NCI-H1417 treated with DMSO at 0.1 percent for 48 hours (cell line): ENCODE measurements at regions not wholly inside any gene's neighbourhood (a gene's known extent, or its start where the extent isn't known, plus 50 kb on each side); places are given as distances from the start of the nearest gene placed in this dataset.
"Not testable (repeated sequence)": the region's sequence is repeated elsewhere in the genome, so short reads cannot be mapped to it uniquely, and the experiment has no call there.

Experiments used
- DNase-seq: peaks from one replicate; lab custom pipeline; 2025; lab: John Stamatoyannopoulos, UW

DNA sequence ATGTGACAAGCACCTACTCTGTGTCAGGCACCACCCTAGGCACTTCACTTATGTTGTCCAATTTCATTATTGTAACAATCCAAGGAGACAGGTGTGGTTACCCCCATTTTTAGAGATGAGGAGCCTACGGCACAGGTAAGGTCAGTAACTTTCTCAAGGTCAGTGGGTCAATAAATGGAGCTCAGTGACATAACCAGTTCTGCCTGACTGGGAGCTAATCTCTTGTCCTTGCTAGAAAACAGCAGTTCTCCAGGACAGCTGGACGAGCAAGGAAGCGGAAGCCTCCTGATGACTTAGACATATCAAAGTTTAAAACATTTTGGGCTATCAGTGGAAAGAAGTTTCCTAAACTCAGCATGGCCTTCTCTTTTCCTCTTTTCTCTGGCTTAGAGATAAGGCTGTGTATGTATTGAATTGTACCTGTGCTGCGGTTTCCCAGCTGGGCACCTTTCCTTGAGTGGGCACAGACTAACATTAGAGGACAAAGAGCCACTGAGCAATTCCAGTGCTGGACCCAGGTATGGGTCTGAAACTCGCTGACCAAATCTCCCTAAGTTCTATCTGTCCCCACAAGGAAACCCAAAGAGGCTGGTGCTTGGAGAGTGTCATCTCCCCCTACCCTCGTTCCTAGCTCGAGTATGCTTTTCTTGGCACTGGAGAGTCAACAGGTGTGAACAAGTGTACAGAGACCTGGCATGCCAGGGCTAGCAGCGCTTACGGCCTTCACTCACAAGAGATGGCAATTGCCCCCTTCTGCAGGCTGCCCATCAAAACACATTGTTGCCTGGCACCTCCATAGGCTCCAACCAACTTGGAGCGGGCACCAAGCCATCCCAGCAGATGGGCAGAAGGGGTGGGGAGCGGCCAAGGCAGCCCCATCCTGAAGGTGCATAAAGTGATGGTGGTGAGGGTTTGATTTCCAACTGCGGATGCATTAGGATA, 456.1 kb upstream of the PROX1 start:
- DNase-seq: no peak

DNA sequence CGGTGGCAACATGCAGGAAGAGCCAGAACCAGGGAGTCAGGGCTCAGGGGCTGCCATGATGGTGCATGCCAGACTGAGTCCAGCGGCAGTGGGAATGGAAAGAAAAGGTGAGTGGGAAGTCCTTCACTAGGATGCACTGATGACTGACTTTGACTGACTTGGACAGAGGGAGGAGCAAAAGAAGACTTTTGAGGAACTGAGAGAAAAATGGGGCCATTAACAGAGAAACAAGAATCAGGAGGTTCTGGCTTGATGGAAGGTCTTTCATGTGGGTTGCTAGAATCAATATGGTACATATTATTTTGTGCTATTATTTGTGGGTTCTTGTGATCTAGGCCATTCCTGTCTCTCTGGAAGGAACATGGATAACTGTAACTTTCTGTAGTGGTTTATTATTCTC, 454.6 kb upstream of the PROX1 start:
- no peak for DNase-seq

- no peak for DNase-seq
Observed at GRCh38 chr1:213535679-213536078, 452.1 kb upstream of the PROX1 start.

GRCh38 chr1:213538251-213538650, 449.5 kb upstream of the PROX1 start:
- DNase-seq: no peak

DNA sequence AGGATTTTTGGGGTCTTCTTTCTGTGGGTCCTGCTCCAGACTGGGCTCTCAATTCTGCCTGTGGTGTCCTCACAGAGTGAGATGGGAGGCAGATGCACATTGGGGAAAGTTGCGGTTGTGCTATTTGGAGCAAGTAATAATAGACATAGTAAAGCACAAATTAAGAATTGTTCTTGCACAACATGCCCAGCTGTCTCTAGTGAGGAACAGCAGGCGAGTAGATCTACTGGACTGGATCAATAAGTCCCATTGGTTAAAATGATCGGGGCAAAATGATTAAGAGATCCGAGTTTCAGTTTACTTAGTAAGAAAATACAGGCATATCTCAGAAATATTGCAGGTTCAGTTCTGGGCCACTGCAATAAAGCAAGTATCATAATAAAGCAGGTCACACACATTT, 448.3 kb upstream of the PROX1 start:
- DNase-seq: no peak

DNA sequence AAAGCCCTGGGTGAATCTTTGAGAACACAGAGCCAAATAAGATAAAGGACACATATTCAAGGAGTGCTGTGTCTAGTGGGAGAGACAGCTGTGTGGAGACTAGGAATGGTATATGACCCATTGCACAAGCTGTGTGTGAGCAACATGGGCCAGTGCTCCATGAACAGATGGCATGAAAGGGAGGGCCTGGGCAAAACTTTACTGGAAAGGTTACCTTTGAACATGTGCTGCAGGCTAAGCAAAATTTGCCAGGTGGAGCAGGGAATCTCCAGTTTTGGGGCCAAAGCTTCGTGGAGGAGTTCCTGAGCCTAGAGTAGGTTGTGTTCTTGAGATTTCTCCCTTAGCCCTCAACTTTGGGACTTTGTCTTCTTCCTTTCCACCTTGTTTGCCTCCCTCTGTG, 446.1 kb upstream of the PROX1 start:
- DNase-seq: no peak

- DNase-seq: not testable (repeated sequence)
Observed at GRCh38 chr1:213545181-213545580, 442.6 kb upstream of the PROX1 start.

DNA sequence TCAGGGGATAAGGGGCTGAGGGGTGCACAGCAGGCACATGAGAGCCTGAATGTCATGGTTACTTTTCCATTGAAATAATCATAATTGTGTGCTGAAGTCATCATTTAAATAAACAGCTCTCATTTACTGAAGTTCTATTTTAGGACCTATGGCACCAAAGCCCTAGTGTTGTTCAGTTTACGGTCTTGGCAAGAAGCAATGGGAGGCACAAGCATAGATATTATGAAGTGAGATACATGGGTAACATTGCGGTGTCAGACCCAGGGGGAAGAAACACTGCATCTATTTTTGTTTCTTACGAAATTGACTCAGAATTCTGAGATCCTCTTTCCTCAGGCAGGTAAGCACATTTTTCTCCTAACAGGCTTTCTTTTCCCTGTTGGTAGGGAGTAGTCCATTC, 437.8 kb upstream of the PROX1 start:
- no peak for DNase-seq

- DNase-seq: no peak
Observed at GRCh38 chr1:213550804-213551203, 437.0 kb upstream of the PROX1 start.

DNA sequence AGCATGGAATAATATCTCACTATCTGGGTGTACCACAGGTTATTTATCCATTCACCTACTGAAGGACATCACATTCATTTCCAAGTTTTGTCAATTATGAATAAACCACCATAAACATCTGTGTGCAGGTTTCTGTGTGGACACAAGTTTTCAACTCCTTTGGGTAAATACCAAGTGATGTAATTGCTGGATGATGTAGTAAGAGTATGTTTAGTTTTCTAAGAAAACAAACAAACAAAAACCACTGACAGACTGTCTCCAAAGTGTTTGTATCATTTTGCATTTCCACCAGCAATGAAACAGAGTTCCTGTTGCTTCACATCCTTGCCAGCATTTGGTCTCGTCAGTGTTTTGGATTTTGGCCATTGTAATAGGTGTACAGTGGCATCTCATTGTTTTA, 435.7 kb upstream of the PROX1 start:
- no peak for DNase-seq

DNA sequence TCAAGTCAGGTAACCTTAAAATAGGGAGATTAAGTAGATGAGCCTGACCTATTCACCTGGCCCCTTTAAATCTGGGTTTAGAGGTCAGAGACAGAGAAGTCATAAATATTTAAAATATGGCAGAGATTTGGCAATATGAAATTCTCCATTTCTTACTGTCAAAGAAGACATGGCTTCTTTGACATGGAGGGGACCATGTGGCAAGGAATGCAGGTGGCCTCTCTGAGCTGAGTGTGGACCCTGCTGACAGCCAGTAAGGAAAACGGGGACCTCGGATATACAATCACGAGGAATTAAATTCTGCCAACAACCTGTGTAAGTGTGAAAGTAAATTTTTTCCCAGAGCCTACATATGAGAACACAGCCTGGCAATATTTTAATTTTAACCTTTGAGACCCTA, 427.5 kb upstream of the PROX1 start:
- no peak for DNase-seq

GRCh38 chr1:213561870-213562269, 425.9 kb upstream of the PROX1 start:
- no peak for DNase-seq

DNA sequence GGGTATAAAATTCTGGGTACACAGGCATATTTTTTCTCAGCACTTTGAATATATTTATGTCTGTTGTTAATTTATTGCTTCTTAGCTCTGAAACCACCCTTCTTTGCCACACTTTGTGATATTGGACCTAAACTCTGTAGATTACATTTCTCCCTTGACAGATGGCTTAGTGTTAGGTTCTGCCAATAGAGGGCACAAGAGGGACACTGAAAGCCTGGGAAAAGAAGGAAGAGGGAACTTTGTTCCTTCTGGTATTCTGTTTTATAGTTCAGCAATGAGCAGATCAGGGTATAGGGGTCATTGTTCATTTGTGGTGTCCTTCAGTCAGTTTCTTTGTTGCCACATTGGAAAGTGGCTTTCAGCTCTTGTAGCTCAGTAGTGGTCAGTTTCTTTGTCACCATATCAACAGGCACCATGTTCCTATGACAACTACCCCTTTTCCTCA, 423.5 kb upstream of the PROX1 start:
- no peak for DNase-seq

DNA sequence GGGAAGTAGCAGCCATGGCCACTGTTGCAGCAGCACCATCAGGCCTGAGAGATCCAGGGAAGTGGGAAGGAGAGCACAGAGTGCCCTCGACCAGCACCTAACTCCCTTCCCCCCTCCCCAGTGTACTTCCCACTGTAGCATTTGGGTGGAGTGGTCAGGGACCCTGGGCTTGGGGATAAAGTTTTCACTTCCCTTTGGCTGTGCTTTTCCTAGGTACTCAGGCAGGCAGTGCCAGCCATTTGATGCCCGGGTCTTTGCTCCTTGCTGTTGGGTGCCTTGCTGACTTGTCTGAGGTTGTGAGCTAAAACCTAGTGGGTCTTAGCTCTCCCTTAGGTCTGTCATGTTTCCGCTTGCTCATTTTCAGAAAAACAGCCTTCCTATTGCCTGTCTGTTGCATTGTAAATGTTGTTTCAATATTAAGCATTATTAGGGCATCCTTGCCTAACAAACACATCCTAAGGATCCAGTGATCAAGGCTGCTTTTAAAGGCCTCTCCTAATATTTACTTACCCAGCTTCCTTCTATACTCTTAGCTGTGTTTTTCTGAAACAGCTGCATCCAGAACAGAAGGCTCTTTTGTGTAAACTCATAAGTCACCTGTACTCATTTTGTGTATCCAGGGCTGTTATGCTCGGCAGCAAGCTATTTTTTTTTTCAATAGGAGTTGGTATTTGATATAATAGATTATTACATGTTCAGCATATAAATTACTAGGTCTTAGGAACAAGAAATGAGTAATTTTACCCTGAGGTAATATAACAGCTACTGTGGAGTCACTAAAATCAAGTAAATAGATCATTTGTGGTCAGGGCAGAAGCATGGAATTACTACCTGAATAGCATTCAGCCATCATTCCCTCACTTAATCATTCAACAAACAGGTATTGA, 418.6 kb upstream of the PROX1 start:
- DNase-seq: peak; percentile 91

DNA sequence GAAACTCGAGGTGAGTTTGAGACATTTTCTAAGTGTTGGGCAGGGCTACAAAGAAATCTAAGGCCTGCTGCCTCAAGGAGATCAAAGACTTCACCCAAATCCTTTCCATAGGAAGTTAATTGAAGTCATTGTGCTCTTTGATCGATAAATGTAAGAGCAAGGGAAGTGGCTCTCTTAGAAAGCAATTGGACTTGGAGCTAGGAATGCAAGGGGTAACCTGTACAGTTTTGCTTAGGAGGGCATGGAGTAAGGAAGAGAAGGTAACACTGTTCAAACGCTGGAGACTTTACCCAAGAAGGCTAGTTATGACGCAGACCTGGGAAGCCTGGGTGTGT, 418.0 kb upstream of the PROX1 start:
- no peak for DNase-seq

DNA sequence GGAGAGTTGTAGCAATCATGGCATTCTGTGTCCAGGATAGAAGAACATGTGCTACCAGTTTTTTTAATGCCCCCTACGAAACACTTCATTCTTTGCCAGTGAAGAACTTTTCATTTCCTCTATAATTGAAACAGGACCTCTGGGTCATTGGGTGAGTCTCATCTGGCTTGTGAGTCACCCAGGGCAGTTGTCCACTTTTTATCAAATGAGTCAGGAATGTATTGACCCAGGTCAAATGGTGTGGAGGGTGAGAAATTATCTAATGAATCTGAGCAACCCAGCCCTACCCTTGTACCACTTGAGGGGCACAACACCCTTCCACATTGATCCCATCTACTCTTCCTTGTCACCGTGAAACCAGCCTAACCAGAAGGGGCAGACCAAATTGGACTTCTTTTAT, 417.3 kb upstream of the PROX1 start:
- DNase-seq: no peak

- DNase-seq: no peak
Observed at GRCh38 chr1:213571419-213571818, 416.4 kb upstream of the PROX1 start.

- no peak for DNase-seq
Observed at GRCh38 chr1:213571843-213572242, 415.9 kb upstream of the PROX1 start.

- DNase-seq: no peak
Observed at GRCh38 chr1:213572912-213573647, 414.7 kb upstream of the PROX1 start.

DNA sequence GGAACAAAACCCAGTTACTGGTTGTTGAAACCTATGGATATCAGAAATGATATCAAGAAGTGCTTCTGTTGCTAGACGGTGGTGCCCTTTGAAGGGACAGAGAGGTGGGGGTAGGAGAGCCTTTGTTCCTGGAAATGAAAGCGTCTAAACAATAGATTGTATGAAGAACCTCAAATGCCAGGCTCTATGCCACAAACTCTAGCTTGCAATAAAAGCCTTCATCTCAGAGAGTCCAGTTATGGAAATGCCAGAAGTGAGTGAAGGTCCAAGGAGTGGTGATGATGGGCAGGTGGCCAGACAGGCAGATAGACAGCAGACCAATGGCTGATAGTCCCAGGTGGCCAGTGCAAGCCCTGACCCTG, 414.1 kb upstream of the PROX1 start:
- no peak for DNase-seq

DNA sequence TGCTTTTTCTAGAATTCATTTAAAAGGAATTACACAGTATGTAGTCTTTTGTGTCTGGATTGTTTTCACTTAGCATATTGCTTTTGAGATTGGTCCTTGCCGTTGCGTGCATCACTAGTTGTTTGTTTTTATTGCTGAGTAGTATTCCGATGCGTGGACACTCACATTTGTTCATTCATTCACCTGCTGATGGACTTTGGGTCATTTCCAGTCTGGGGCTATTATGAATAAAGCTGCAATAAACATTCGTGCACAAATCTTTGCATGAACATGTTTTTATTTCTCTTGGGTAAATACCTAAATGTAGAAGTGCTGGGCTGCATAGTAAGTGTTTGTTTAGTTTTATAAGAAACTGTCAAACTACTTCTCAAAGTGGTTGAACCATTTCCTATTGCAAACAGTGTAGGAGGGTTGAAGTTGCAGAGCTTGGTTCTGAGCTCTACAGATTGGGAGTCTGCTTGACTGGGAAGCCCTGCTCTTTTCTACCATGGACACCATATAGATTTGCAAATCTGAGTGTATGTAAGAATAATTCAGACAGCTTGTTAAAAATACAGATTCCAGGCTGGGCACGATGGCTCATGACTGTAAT, 404.7 kb upstream of the PROX1 start:
- no peak for DNase-seq

GRCh38 chr1:213584272-213584671, 403.5 kb upstream of the PROX1 start:
- DNase-seq: no peak
